AG04450 (cell line): ENCODE measurements at regions not wholly inside any gene's neighbourhood (a gene's known extent, or its start where the extent isn't known, plus 50 kb on each side); places are given as distances from the start of the nearest gene placed in this dataset.

Experiments used
- CTCF ChIA-PET: fragments of 300-600, 350-600 bp; formaldehyde crosslinking; extraction: SDS; loops from one replicate; lab custom pipeline; 2022; ENCODE audit warnings: antibody characterized with exemption, inconsistent platforms; lab: Charles Lee
- POLR2A ChIA-PET: fragments of 350-600 bp; formaldehyde crosslinking; extraction: SDS; loops from one replicate; lab custom pipeline; 2021; ENCODE audit warnings: antibody characterized with exemption, inconsistent platforms; lab: Yijun Ruan, JAX
- DNase-seq: peaks from one replicate; pipeline ENCODE4 v3.0.0-alpha.2; 2011; ENCODE audit warnings: low read depth, low spot score
- H3K27ac ChIP-seq: one replicate; pipeline ENCODE4 v1.5.1; 2012; ENCODE audit warnings: low read depth, low read length, control low read depth
- H3K27me3 ChIP-seq: one replicate; pipeline ENCODE4 v1.6.0; 2012; ENCODE audit warnings: low read length; ENCODE audit not compliant: control insufficient read depth, insufficient read depth
- H3K4me3 ChIP-seq: 2 replicates; pipeline ENCODE4 v1.5.1; 2011; ENCODE audit warnings: mild to moderate bottlenecking, low read depth, low read length, control low read depth
- H3K9me3 ChIP-seq: 2 replicates; pipeline ENCODE4 v1.5.1; 2012; ENCODE audit warnings: low read length; ENCODE audit not compliant: control insufficient read depth, insufficient read depth
- CTCF ChIP-seq: IDR thresholded peaks from 2 replicates; pipeline ENCODE4 v1.5.1; 2011; ENCODE audit warnings: low read depth, low read length, control low read depth, inconsistent platforms

GRCh38 chr9:104984542-104984941 lies 56.6 kb upstream of the ABCA1 start:
- ChIA-PET CTCF (no interaction called here), POLR2A (no interaction called here)
- Histone ChIP-seq H3K27ac (no peak overlapping the region), H3K4me3 (no peak overlapping the region), H3K27me3 (no peaks in the 10 kb centered on the region), H3K9me3 (no peaks in the 10 kb centered on the region)
- TF ChIP-seq CTCF, result no peak
- no peak for DNase-seq

- Histone ChIP-seq H3K27me3 (no peaks in the 10 kb centered on the region), H3K27ac (no peak overlapping the region), H3K9me3 (no peaks in the 10 kb centered on the region), H3K4me3 (no peak overlapping the region)
- ChIA-PET POLR2A (no interaction called here), CTCF (no interaction called here)
- no peak for TF ChIP-seq CTCF
- DNase-seq, result no peak
Measured at GRCh38 chr9:104984948-104985347, 57.0 kb upstream of the ABCA1 start.

GRCh38 chr9:104986096-104986495 lies 58.1 kb upstream of the ABCA1 start:
- Histone ChIP-seq H3K4me3 (no peak overlapping the region), H3K27ac (no peak overlapping the region), H3K9me3 (no peaks in the 10 kb centered on the region), H3K27me3 (no peaks in the 10 kb centered on the region)
- no peak for DNase-seq
- ChIA-PET POLR2A (no interaction called here), CTCF (no interaction called here)
- TF ChIP-seq CTCF, result no peak

GRCh38 chr9:104987743-104988142 lies 59.8 kb upstream of the ABCA1 start:
- TF ChIP-seq CTCF, result no peak
- Histone ChIP-seq H3K27me3 (no peaks in the 10 kb centered on the region), H3K4me3 (no peak overlapping the region), H3K9me3 (no peaks in the 10 kb centered on the region), H3K27ac (no peak overlapping the region)
- no peak for DNase-seq
- ChIA-PET CTCF (no interaction called here), POLR2A (no interaction called here)

GRCh38 chr9:104988539-104988938 lies 60.6 kb upstream of the ABCA1 start:
- H3K27me3 ChIP-seq, result no peaks in the 10 kb centered on the region
- no peak overlapping the region for H3K4me3 ChIP-seq
- TF ChIP-seq CTCF, result no peak
- no peak overlapping the region for H3K27ac ChIP-seq
- ChIA-PET POLR2A (no interaction called here), CTCF (no interaction called here)
- no peaks in the 10 kb centered on the region for H3K9me3 ChIP-seq
- no peak for DNase-seq
